ENCODE measurements at regions not wholly inside any gene's neighbourhood (a gene's known extent, or its start where the extent isn't known, plus 50 kb on each side); places are given as distances from the start of the nearest gene placed in this dataset.

GRCh38 chr13:79684371-79684770 is 203.4 kb downstream of the NDFIP2 start:
- H3K27me3 ChIP-seq (ENCODE audit: insufficient read depth, low read length): no peaks in the 10 kb centered on the region
- no peaks in the 10 kb centered on the region for H3K79me2 ChIP-seq (ENCODE audit: insufficient read depth, low read length)
- H3K27ac ChIP-seq (ENCODE audit: low read depth, low read length): no peak overlapping the region
- POLR2A ChIA-PET: no interaction called here
- H3K9me3 ChIP-seq (ENCODE audit: control insufficient read depth in 1 of 2, insufficient read depth in 1 of 2, low read depth in 1 of 2, low read length in 2 of 2): no peaks in the 10 kb centered on the region
- H3K4me3 ChIP-seq (replicated peaks in 1 of 2; ENCODE audit: low read depth in 1 of 2, low read length in 2 of 2): no peak overlapping the region
- no peak for DNase-seq (ENCODE audit: low read depth, low spot score)
- no peak overlapping the region for H2AFZ ChIP-seq (ENCODE audit: low read depth, low read length, poor library complexity, severe bottlenecking)
- intact Hi-C loops (cut with micrococcal nuclease): no loop called here
- no peaks in the 10 kb centered on the region for H4K20me1 ChIP-seq (ENCODE audit: insufficient read depth)
- H3K9ac ChIP-seq (ENCODE audit: low read length): no peak overlapping the region
- H3K4me2 ChIP-seq (ENCODE audit: low read length): no peak overlapping the region
- CTCF ChIA-PET: no interaction called here
- no peaks in the 10 kb centered on the region; a peak in 1 of 4 replicates for H3K36me3 ChIP-seq (ENCODE audit: control insufficient read depth in 1 of 2, insufficient read depth in 2 of 2, low read length in 2 of 2)
- RAD21 ChIA-PET (ENCODE audit: low non-redundant PET in 1 of 2, low total read pairs in 2 of 2, uncharacterized antibody in 2 of 2, unreplicated experiment in 2 of 2): no interaction called here
- ATAC-seq: no peak
- no peaks in the 10 kb centered on the region for H3K9me2 ChIP-seq (ENCODE audit: insufficient read depth)
- no peaks in the 10 kb centered on the region for H3K4me1 ChIP-seq (ENCODE audit: control insufficient read depth in 1 of 2, insufficient read depth in 2 of 2, low read length in 2 of 2)
- TF ChIP-seq SRF (IDR thresholded peaks at IDR 0.05; ENCODE audit: low read depth): no peak
- no peak for TF ChIP-seq ZBTB33 (IDR thresholded peaks at IDR 0.05; ENCODE audit: extremely low read depth, insufficient replicate concordance, low read length)
- no peak for TF ChIP-seq CEBPB (IDR thresholded peaks at IDR 0.05; ENCODE audit: low read depth)
- no TSS peak for BruUV-seq (replicated peaks)

GRCh38 chr13:79682164-79682563 is 201.2 kb downstream of the NDFIP2 start:
- Histone ChIP-seq H3K4me3 (replicated peaks in 1 of 2; ENCODE audit: low read depth in 1 of 2, low read length in 2 of 2) (no peak overlapping the region), H3K4me1 (ENCODE audit: control insufficient read depth in 1 of 2, insufficient read depth in 2 of 2, low read length in 2 of 2) (no peaks in the 10 kb centered on the region), H3K79me2 (ENCODE audit: insufficient read depth, low read length) (no peaks in the 10 kb centered on the region), H3K27me3 (ENCODE audit: insufficient read depth, low read length) (no peaks in the 10 kb centered on the region), H3K9me2 (ENCODE audit: insufficient read depth) (no peaks in the 10 kb centered on the region), H2AFZ (ENCODE audit: low read depth, low read length, poor library complexity, severe bottlenecking) (no peak overlapping the region), H3K4me2 (ENCODE audit: low read length) (no peak overlapping the region), H4K20me1 (ENCODE audit: insufficient read depth) (no peaks in the 10 kb centered on the region), H3K9me3 (ENCODE audit: control insufficient read depth in 1 of 2, insufficient read depth in 1 of 2, low read depth in 1 of 2, low read length in 2 of 2) (no peaks in the 10 kb centered on the region), H3K36me3 (ENCODE audit: control insufficient read depth in 1 of 2, insufficient read depth in 2 of 2, low read length in 2 of 2) (no peaks in the 10 kb centered on the region; a peak in 1 of 4 replicates), H3K27ac (ENCODE audit: low read depth, low read length) (no peak overlapping the region), H3K9ac (ENCODE audit: low read length) (no peak overlapping the region)
- ChIA-PET RAD21 (ENCODE audit: low non-redundant PET in 1 of 2, low total read pairs in 2 of 2, uncharacterized antibody in 2 of 2, unreplicated experiment in 2 of 2) (no interaction called here), POLR2A (no interaction called here), CTCF (no interaction called here)
- no TSS peak for BruUV-seq (replicated peaks)
- intact Hi-C loops (cut with micrococcal nuclease): no loop called here
- DNase-seq (ENCODE audit: low read depth, low spot score) (no peak), ATAC-seq (no peak)
- TF ChIP-seq YY1 (IDR thresholded peaks at IDR 0.05; ENCODE audit: extremely low read depth, insufficient replicate concordance, low read depth, low read length) (no peak), EZH2 (IDR thresholded peaks at IDR 0.05) (no peak), TCF7L2 (IDR thresholded peaks at IDR 0.05; ENCODE audit: borderline replicate concordance, extremely low read depth, insufficient read depth, insufficient read length) (no peak), EZH2phosphoT487 (IDR thresholded peaks at IDR 0.05; ENCODE audit: borderline replicate concordance) (no peak), ZNF274 (IDR thresholded peaks at IDR 0.05; ENCODE audit: low read depth, low read length) (no peak), SP1 (IDR thresholded peaks at IDR 0.05; ENCODE audit: low read depth) (no peak), POLR2A (IDR thresholded peaks at IDR 0.05; ENCODE audit: borderline replicate concordance, extremely low read depth, insufficient read depth, insufficient read length) (no peak), ELF1 (IDR thresholded peaks at IDR 0.05; ENCODE audit: borderline replicate concordance, low read depth) (no peak), SIN3A (IDR thresholded peaks at IDR 0.05; ENCODE audit: low read depth) (no peak), MAX (IDR thresholded peaks at IDR 0.05) (no peak), JUND (IDR thresholded peaks at IDR 0.05) (no peak), CEBPB (IDR thresholded peaks at IDR 0.05; ENCODE audit: low read depth) (no peak), ZBTB33 (IDR thresholded peaks at IDR 0.05; ENCODE audit: extremely low read depth, insufficient replicate concordance, low read length) (no peak)
